H1 (cell line): ENCODE measurements at regions not wholly inside any gene's neighbourhood (a gene's known extent, or its start where the extent isn't known, plus 50 kb on each side); places are given as distances from the start of the nearest gene placed in this dataset.

ENCODE experiments used
- CTCF ChIA-PET: fragments of 300-600 bp; sonication (Branson Sonifier 250); formaldehyde crosslinking; loops from one replicate; lab custom pipeline; 2021; ENCODE audit not compliant: partially characterized antibody; lab: Charles Lee
- POLR2A ChIA-PET: fragments of 300-600 bp; sonication (Branson Sonifier 250); formaldehyde crosslinking; loops from one replicate; lab custom pipeline; 2021; ENCODE audit warnings: inconsistent platforms; ENCODE audit not compliant: partially characterized antibody; lab: Charles Lee
- DNase-seq, 2 experiments: peaks; one replicate each; pipeline versions ENCODE4 v3.0.0 to v3.0.0-alpha.2; 2010 to 2022; ENCODE audit warnings: low spot score in 2 of 2, low read depth in 1 of 2, mixed read lengths in 1 of 2
- FAIRE-seq: peaks from 2 replicates; lab custom pipeline; 2011; peaks lifted over from hg19 to GRCh38; lab: Jason Lieb, UNC
- H2AFZ ChIP-seq: 2 replicates; pipeline ENCODE4 v1.8.1; 2012; ENCODE audit warnings: low read length, inconsistent platforms
- H2AK5ac ChIP-seq: 2 replicates; pipeline ENCODE4 v1.6.1; 2013; ENCODE audit warnings: low read depth, low read length
- H2BK120ac ChIP-seq: replicated peaks from 2 replicates; pipeline ENCODE3; 2013; ENCODE audit warnings: low read depth, low read length, inconsistent platforms
- H2BK12ac ChIP-seq: 2 replicates; pipeline ENCODE4 v1.6.1; 2013; ENCODE audit warnings: low read depth, low read length
- H2BK15ac ChIP-seq: 2 replicates; pipeline ENCODE4 v1.6.1; 2013; ENCODE audit warnings: low read length
- H2BK20ac ChIP-seq: 2 replicates; pipeline ENCODE4 v1.6.1; 2013; ENCODE audit warnings: low read length
- H2BK5ac ChIP-seq: 2 replicates; pipeline ENCODE4 v1.6.1; 2013; ENCODE audit warnings: low read depth, low read length
- H3K14ac ChIP-seq: 2 replicates; pipeline ENCODE4 v1.6.1; 2013; ENCODE audit warnings: inconsistent platforms; ENCODE audit not compliant: insufficient read length
- H3K18ac ChIP-seq: 2 replicates; pipeline ENCODE4 v1.6.1; 2013; ENCODE audit warnings: low read length; ENCODE audit errors: extremely low read depth
- H3K23ac ChIP-seq: 2 replicates; pipeline ENCODE4 v1.6.1; 2013; ENCODE audit warnings: inconsistent platforms; ENCODE audit not compliant: insufficient read length
- H3K23me2 ChIP-seq: 2 replicates; pipeline ENCODE4 v1.6.1; 2013; ENCODE audit warnings: low read depth, low read length
- H3K27ac ChIP-seq: 2 replicates; pipeline ENCODE4 v1.6.1; 2011; ENCODE audit warnings: low read depth, low read length, inconsistent platforms
- H3K27me3 ChIP-seq, 4 experiments: replicated peaks in 1 of 4; 1 replicate in 1 of 4; 2 replicates in 3 of 4; pipeline versions ENCODE4 v1.6.1 to v1.8.1; 2011 to 2013; ENCODE audit warnings: low read length in 3 of 4, mild to moderate bottlenecking in 3 of 4, inconsistent platforms in 2 of 4, mixed read lengths in 2 of 4, moderate library complexity in 1 of 4; ENCODE audit not compliant: control insufficient read depth in 3 of 4, insufficient read depth in 3 of 4; ENCODE audit errors: extremely low read depth in 1 of 4
- H3K36me3 ChIP-seq, 4 experiments: 2 replicates each; pipeline versions ENCODE4 v1.6.1 to v1.8.1; 2011 to 2013; ENCODE audit warnings: mild to moderate bottlenecking in 4 of 4, low read length in 3 of 4, moderate library complexity in 2 of 4, control low read depth in 1 of 4, inconsistent platforms in 1 of 4; ENCODE audit not compliant: insufficient read depth in 4 of 4, control insufficient read depth in 2 of 4
- H3K4ac ChIP-seq: replicated peaks from 2 replicates; pipeline ENCODE3; 2013; ENCODE audit warnings: low read length, low read depth, mixed read lengths, inconsistent platforms; ENCODE audit not compliant: insufficient read length
- H3K4me1 ChIP-seq, 4 experiments: replicated peaks in 1 of 4; 1 replicate in 1 of 4; 2 replicates in 3 of 4; pipeline versions ENCODE4 v1.6.1 to v1.8.1; 2011 to 2013; ENCODE audit warnings: low read length in 3 of 4, inconsistent platforms in 2 of 4, mixed read lengths in 1 of 4; ENCODE audit not compliant: insufficient read depth in 4 of 4, control insufficient read depth in 3 of 4
- H3K4me2 ChIP-seq, 2 experiments: 2 replicates each; pipeline versions ENCODE4 v1.6.1 to v1.8.1; 2011 to 2013; ENCODE audit warnings: low read depth in 2 of 2, low read length in 2 of 2, control low read depth in 1 of 2, inconsistent platforms in 1 of 2, mild to moderate bottlenecking in 1 of 2; ENCODE audit not compliant: insufficient read depth in 1 of 2
- H3K4me3 ChIP-seq, 4 experiments: fragments of 200-600, 300-600 bp in 1 of 4; sonication (generic), shearing (Covaris generic), sonication (Bioruptor Twin) in 1 of 4; 2 replicates each; pipeline versions ENCODE4 v1.5.1 to v1.8.1; 2011 to 2016; ENCODE audit warnings: low read length in 4 of 4, low read depth in 3 of 4, control low read depth in 2 of 4, inconsistent platforms in 2 of 4, mild to moderate bottlenecking in 2 of 4, mixed read lengths in 1 of 4, moderate library complexity in 1 of 4; ENCODE audit not compliant: insufficient read depth in 2 of 4; ENCODE audit errors: extremely low read depth in 1 of 4
- H3K56ac ChIP-seq: replicated peaks from 2 replicates; pipeline ENCODE3; 2013; ENCODE audit warnings: low read depth, mild to moderate bottlenecking, mixed read lengths, low read length, inconsistent platforms; ENCODE audit not compliant: insufficient read length
- H3K79me1 ChIP-seq: 2 replicates; pipeline ENCODE4 v1.6.1; 2013; ENCODE audit warnings: low read depth, low read length, control low read depth
- H3K79me2 ChIP-seq, 2 experiments: 2 replicates each; pipeline versions ENCODE4 v1.6.1 to v1.8.1; 2012 to 2013; ENCODE audit warnings: low read length in 2 of 2, mild to moderate bottlenecking in 2 of 2, inconsistent platforms in 1 of 2; ENCODE audit not compliant: insufficient read depth in 2 of 2, control insufficient read depth in 1 of 2
- H3K9ac ChIP-seq, 4 experiments: replicated peaks in 1 of 4; 1 replicate in 1 of 4; 2 replicates in 3 of 4; pipeline versions ENCODE4 v1.6.1 to v1.8.1; 2011 to 2013; ENCODE audit warnings: low read depth in 3 of 4, low read length in 3 of 4, control low read depth in 2 of 4, mild to moderate bottlenecking in 2 of 4, moderate library complexity in 2 of 4, inconsistent platforms in 1 of 4; ENCODE audit errors: extremely low read depth in 1 of 4
- H3K9me3 ChIP-seq, 2 experiments: 2 replicates each; pipeline versions ENCODE4 v1.6.1 to v1.8.1; 2012 to 2013; ENCODE audit warnings: mild to moderate bottlenecking in 2 of 2, moderate library complexity in 2 of 2, control low read depth in 1 of 2, inconsistent platforms in 1 of 2, low read depth in 1 of 2, low read length in 1 of 2, mixed read lengths in 1 of 2; ENCODE audit not compliant: insufficient read depth in 2 of 2
- H4K20me1 ChIP-seq, 2 experiments: replicated peaks in 1 of 2; 2 replicates each; pipeline versions ENCODE3 to v1.8.1; 2011 to 2013; ENCODE audit warnings: inconsistent platforms in 2 of 2, low read length in 2 of 2, mild to moderate bottlenecking in 1 of 2; ENCODE audit not compliant: insufficient read depth in 2 of 2, control insufficient read depth in 1 of 2
- H4K5ac ChIP-seq: 2 replicates; pipeline ENCODE4 v1.6.1; 2013; ENCODE audit warnings: low read length, low read depth, mixed read lengths, inconsistent platforms; ENCODE audit not compliant: insufficient read length
- H4K8ac ChIP-seq: 2 replicates; pipeline ENCODE4 v1.8.0; 2013; ENCODE audit warnings: mild to moderate bottlenecking, moderate library complexity, low read length, inconsistent platforms; ENCODE audit not compliant: insufficient read depth; ENCODE audit errors: extremely low read depth
- H4K91ac ChIP-seq: replicated peaks from 2 replicates; pipeline ENCODE3; 2013; ENCODE audit warnings: low read length, mixed read lengths, inconsistent platforms; ENCODE audit not compliant: insufficient read length
- POU5F1 ChIP-seq: IDR thresholded peaks from 2 replicates; pipeline ENCODE4 v1.6.1; 2011; ENCODE audit warnings: low read depth, mild to moderate bottlenecking, low read length, moderate library complexity

DNA sequence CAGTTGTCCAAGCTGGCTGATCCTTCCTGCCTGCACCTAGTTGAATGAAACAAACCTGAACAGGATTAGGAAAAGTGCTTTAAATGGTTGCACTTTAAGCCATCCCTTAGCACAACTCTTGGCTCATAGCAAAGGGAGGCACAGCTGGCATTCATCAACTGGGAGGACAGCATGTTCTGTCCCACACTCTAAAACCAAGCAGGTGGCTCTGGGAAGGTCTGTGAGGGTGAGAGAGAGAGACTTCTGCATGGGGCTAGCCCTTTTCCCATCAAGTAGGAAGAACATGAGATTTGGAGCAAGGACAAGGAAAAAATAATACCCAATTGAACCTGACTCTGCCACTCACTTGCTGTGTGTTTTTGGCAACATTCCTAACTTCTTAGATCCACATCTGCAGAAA is 140.9 kb upstream of the CCL2 start:
- no peak overlapping the region for H2AK5ac ChIP-seq
- H4K5ac ChIP-seq, result no peak overlapping the region
- DNase-seq (no peak), FAIRE-seq (no peak)
- no peak overlapping the region for H3K9ac ChIP-seq
- no peak overlapping the region for H2BK5ac ChIP-seq
- ChIA-PET POLR2A (no interaction called here), CTCF (interaction anchor here (0.6 to 3.8 kb wide), 6 partner anchors 9 to 344 kb away, joined by 3 to 16 read pairs (median 6); no protein-coding TSS in a partner anchor)
- no peaks in the 10 kb centered on the region for H4K20me1 ChIP-seq
- H3K56ac ChIP-seq, result no peak overlapping the region
- H3K23ac ChIP-seq, result no peak overlapping the region
- H3K79me1 ChIP-seq, result no peaks in the 10 kb centered on the region
- no peak overlapping the region for H3K14ac ChIP-seq
- H3K23me2 ChIP-seq, result no peaks in the 10 kb centered on the region
- H3K4me2 ChIP-seq, result no peak overlapping the region
- no peaks in the 10 kb centered on the region for H3K79me2 ChIP-seq
- no peak overlapping the region for H2BK20ac ChIP-seq
- H2BK12ac ChIP-seq, result no peak overlapping the region
- H3K18ac ChIP-seq, result no peak overlapping the region
- no peaks in the 10 kb centered on the region for H3K36me3 ChIP-seq
- no peak overlapping the region for H2BK15ac ChIP-seq
- H3K9me3 ChIP-seq, result no peaks in the 10 kb centered on the region
- H4K8ac ChIP-seq, result no peak overlapping the region
- no peak overlapping the region for H2BK120ac ChIP-seq
- no peak for TF ChIP-seq POU5F1
- H3K27ac ChIP-seq, result no peak overlapping the region
- no peak overlapping the region for H2AFZ ChIP-seq
- H3K4me3 ChIP-seq, result no peak overlapping the region
- H3K4ac ChIP-seq, result no peak overlapping the region
- no peaks in the 10 kb centered on the region; a peak in 1 of 7 replicates for H3K4me1 ChIP-seq
- no peak overlapping the region for H4K91ac ChIP-seq
- no peaks in the 10 kb centered on the region for H3K27me3 ChIP-seq
